GM21529 (cell line): ENCODE measurements at regions not wholly inside any gene's neighbourhood (a gene's known extent, or its start where the extent isn't known, plus 50 kb on each side); places are given as distances from the start of the nearest gene placed in this dataset.

Experiments
- ATAC-seq: cut with Tn5 transposase; IDR thresholded peaks from one replicate; pipeline ENCODE4 v1.9.1; 2021; ENCODE audit not compliant: unreplicated experiment

GRCh38 chr10:4733150-4733842 is 92.7 kb upstream of the AKR1E2 start:
- no peak for ATAC-seq

- no peak for ATAC-seq
Measured at GRCh38 chr10:4730998-4731397, 95.0 kb upstream of the AKR1E2 start.

GRCh38 chr10:4725917-4726606 is 99.9 kb upstream of the AKR1E2 start:
- no peak for ATAC-seq

GRCh38 chr10:4723860-4724259 is 102.1 kb upstream of the AKR1E2 start:
- no peak for ATAC-seq

- ATAC-seq: no peak
Measured at GRCh38 chr10:4721999-4722753, 103.8 kb upstream of the AKR1E2 start.

GRCh38 chr10:4720463-4720862 is 105.5 kb upstream of the AKR1E2 start:
- no peak for ATAC-seq

- no peak for ATAC-seq
Measured at GRCh38 chr10:4719671-4720070, 106.3 kb upstream of the AKR1E2 start.

GRCh38 chr10:4719036-4719435 is 107.0 kb upstream of the AKR1E2 start:
- ATAC-seq: no peak

- no peak for ATAC-seq
Measured at GRCh38 chr10:4718544-4718943, 107.5 kb upstream of the AKR1E2 start.

GRCh38 chr10:4717670-4718069 is 108.3 kb upstream of the AKR1E2 start:
- ATAC-seq: no peak

- no peak for ATAC-seq
Measured at GRCh38 chr10:4710858-4711257, 115.1 kb upstream of the AKR1E2 start.

GRCh38 chr10:4708123-4708759 is 117.8 kb upstream of the AKR1E2 start:
- no peak for ATAC-seq

- no peak for ATAC-seq
Measured at GRCh38 chr10:4707221-4707620, 118.8 kb upstream of the AKR1E2 start.

- no peak for ATAC-seq
Measured at GRCh38 chr10:4704034-4704545, 121.9 kb upstream of the AKR1E2 start.

- no peak for ATAC-seq
Measured at GRCh38 chr10:4701016-4701415, 125.0 kb upstream of the AKR1E2 start.

GRCh38 chr10:4699950-4700730 is 125.9 kb upstream of the AKR1E2 start:
- no peak for ATAC-seq

GRCh38 chr10:4698075-4698474 is 127.9 kb upstream of the AKR1E2 start:
- ATAC-seq: no peak

- no peak for ATAC-seq
Measured at GRCh38 chr10:4696186-4696585, 129.8 kb upstream of the AKR1E2 start.

GRCh38 chr10:4693967-4694366 is 132.0 kb upstream of the AKR1E2 start:
- ATAC-seq: no peak

- ATAC-seq: no peak
Measured at GRCh38 chr10:4692206-4692605, 133.8 kb upstream of the AKR1E2 start.

- no peak for ATAC-seq
Measured at GRCh38 chr10:4691776-4692175, 134.2 kb upstream of the AKR1E2 start.
